ENCODE measurements at regions not wholly inside any gene's neighbourhood (a gene's known extent, or its start where the extent isn't known, plus 50 kb on each side); places are given as distances from the start of the nearest gene placed in this dataset.
"Not testable (repeated sequence)": the region's sequence is repeated elsewhere in the genome, so short reads cannot be mapped to it uniquely, and the experiment has no call there.

DNA sequence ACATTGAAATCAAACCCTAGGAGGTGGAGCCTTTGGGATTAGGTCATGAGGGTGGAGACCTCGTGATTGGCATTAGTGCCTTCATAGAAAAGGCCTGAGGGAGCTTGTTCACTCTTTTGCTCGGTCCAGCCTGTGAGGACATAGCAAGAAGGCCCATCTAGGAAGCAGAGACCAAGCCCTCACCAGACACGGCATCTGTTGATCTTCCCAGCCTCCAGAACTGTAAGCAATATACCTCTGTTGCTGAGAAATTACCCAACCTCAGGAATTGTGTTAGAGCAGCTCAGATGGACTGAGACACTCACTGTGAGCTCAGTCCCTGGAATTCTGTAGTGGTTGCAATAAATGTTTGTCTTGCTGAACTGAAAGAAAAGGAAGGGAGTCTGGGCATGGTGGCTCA lies 116.2 kb upstream of the MAP1LC3B2 start:
- Histone ChIP-seq H3K4me3 (no peak overlapping the region), H3K27me3 (no peaks in the 10 kb centered on the region), H3K4me1 (no peaks in the 10 kb centered on the region), H3K36me3 (no peaks in the 10 kb centered on the region), H3K9me3 (no peaks in the 10 kb centered on the region), H3K27ac (no peak overlapping the region)
- intact Hi-C loops (cut with DNase I; ENCODE audit: low total_unique reads) = no loop called here
- TF ChIP-seq POLR2AphosphoS5 (IDR thresholded peaks at IDR 0.05) (no peak), CTCF (IDR thresholded peaks at IDR 0.05) (no peak), POLR2A (IDR thresholded peaks at IDR 0.05) (no peak)
- DNase-seq (ENCODE audit: low spot score in 2 of 2) = no peak

DNA sequence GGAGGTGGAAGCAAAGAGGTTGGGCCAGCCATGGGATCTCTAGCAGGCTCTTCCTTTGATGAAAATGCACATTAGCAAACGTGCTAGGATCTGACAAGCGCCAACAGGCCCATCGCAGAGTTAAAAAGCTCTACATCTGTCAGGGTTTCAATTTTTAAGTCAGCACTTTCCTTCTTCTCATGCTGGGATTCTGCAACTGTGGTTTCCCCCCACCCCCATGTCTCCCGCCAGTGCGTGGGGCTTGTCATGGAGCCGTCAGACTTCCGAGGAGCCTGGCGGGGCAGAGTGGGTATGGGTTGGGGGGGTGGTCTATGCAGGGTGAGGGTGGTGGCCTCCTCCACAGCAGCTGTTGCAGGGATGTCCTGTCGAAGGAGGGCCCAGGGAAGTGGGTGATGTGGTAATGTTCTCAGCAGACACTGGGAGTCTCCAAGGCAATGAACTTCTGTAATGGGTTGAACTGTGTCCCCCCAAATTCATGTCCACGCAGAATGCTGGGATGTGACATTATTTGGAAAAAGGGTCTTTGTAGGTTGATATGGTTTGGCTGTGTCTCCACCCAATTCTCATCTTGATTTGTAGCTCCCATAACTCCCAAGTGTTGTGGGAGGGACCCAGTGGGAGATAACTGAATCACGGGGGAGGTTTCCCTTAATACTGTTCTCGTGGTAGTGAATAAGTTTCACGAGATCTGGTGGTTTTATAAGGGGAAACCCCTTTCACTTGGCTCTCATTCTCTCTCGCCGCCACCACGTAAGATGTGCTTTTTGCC lies 115.2 kb upstream of the MAP1LC3B2 start:
- Histone ChIP-seq H3K27ac (peak overlapping the region in 1 of 2 donors; percentile 38), H3K4me1 (no peaks in the 10 kb centered on the region)
- intact Hi-C loops (cut with DNase I; ENCODE audit: low total_unique reads) = no loop called here

DNA sequence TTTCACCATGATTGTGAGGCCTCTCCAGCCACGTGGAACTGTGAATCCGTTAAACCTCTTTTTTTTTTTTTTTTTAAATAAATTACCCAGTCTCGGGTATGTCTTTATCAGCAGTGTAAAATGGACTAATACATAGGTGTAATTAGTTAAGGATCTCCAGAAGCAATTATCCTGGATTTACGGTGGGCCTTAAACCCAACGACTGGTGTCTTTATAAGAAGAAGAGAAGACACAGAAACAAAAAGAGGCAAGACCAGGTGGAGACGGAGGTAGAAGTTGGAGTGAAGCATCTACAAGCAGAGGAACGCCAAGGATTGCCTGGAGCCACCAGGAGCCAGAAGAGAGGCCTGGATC lies 114.6 kb upstream of the MAP1LC3B2 start:
- H3K9me3 ChIP-seq = no peaks in the 10 kb centered on the region
- no peaks in the 10 kb centered on the region for H3K4me1 ChIP-seq
- no peak overlapping the region for H3K4me3 ChIP-seq
- intact Hi-C loops (cut with DNase I; ENCODE audit: low total_unique reads) = no loop called here
- no peaks in the 10 kb centered on the region for H3K27me3 ChIP-seq
- H3K36me3 ChIP-seq = no peaks in the 10 kb centered on the region
- H3K27ac ChIP-seq = no peak overlapping the region
- TF ChIP-seq POLR2AphosphoS5 (IDR thresholded peaks at IDR 0.05) (no peak), POLR2A (IDR thresholded peaks at IDR 0.05) (no peak), CTCF (IDR thresholded peaks at IDR 0.05) (no peak)
- DNase-seq (ENCODE audit: low spot score in 2 of 2) = no peak

More for the DNA sequence above, 115.2 kb upstream of the MAP1LC3B2 start:
- Histone ChIP-seq H3K36me3 (no peaks in the 10 kb centered on the region), H3K4me3 (no peak overlapping the region), H3K9me3 (no peaks in the 10 kb centered on the region), H3K27me3 (no peaks in the 10 kb centered on the region)
- DNase-seq (ENCODE audit: low spot score in 2 of 2) = no peak
- TF ChIP-seq CTCF (IDR thresholded peaks at IDR 0.05) = no peak
- no peak for TF ChIP-seq POLR2AphosphoS5 (IDR thresholded peaks at IDR 0.05)
- no peak for TF ChIP-seq POLR2A (IDR thresholded peaks at IDR 0.05)

DNA sequence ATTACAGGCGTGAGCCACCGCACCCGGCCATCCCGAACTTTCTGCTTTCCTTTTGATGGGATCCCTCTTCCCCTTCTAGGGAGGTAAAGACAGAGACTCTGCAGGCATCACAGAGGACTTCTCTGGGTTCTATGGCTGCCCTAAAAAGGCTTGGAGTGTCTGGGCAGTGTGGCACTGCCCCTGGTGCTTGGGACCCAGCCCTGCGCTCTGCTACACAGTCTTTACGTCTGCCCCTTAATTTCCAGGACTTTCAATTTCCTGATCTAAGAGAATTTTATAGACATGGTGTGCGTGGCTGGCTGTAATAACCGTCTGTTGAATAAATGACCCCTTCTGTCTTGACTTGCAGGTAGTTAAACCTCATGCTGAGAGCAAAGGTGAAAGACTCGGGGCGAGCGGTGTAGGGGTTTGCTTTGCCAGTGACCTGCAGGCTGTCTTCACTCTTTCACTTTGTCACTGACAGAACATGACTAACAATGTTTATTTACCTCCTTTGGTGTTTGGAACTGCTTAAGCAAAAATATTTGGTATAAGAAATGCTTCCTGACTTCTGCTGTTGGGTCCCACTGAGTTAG lies 110.9 kb upstream of the MAP1LC3B2 start:
- Histone ChIP-seq H3K9me3 (no peaks in the 10 kb centered on the region), H3K27me3 (no peaks in the 10 kb centered on the region), H3K4me1 (no peaks in the 10 kb centered on the region), H3K4me3 (no peak overlapping the region), H3K27ac (no peak overlapping the region), H3K36me3 (no peaks in the 10 kb centered on the region)
- intact Hi-C loops (cut with DNase I; ENCODE audit: low total_unique reads) = no loop called here
- DNase-seq (ENCODE audit: low spot score in 2 of 2) = no peak
- TF ChIP-seq POLR2AphosphoS5 (IDR thresholded peaks at IDR 0.05) = no peak

- Histone ChIP-seq H3K36me3 (no peaks in the 10 kb centered on the region), H3K9me3 (no peaks in the 10 kb centered on the region), H3K4me3 (no peak overlapping the region), H3K27ac (no peak overlapping the region), H3K27me3 (no peaks in the 10 kb centered on the region), H3K4me1 (peaks cover 0 to 8% of the 10 kb centered on the region in 2 donors)
- TF ChIP-seq CTCF (IDR thresholded peaks at IDR 0.05) (no peak), POLR2A (IDR thresholded peaks at IDR 0.05) (no peak), POLR2AphosphoS5 (IDR thresholded peaks at IDR 0.05) (no peak)
- no peak for DNase-seq (ENCODE audit: low spot score in 2 of 2)
- intact Hi-C loops (cut with DNase I; ENCODE audit: low total_unique reads) = loop anchor here (10.0 kb wide), 1 partner anchor 74 kb away; no protein-coding TSS in a partner anchor
Observed at GRCh38 chr12:116450406-116450910, 108.7 kb upstream of the MAP1LC3B2 start.

DNA sequence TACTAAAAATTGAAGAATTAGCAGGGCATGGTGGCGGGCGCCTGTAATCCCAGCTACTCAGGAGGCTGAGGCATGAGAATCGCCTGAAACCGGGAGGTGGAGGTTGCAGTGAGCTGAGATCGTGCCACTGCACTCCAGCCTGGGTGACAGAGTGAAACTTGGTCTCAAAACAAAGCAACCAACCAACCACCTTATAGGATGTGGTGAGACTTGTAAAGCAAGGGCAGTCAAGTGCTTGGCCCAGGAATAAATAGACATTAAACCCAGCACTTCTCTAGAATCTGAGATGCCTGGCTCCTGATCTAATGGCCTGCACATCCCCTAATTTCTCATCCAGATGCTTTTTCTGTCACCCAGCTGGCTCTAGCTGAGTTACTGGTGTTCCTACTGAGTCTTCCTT lies 106.2 kb upstream of the MAP1LC3B2 start:
- not testable (repeated sequence) for H3K4me3 ChIP-seq; H3K36me3 ChIP-seq; H3K27ac ChIP-seq; H3K9me3 ChIP-seq; H3K27me3 ChIP-seq; DNase-seq (ENCODE audit: low spot score in 2 of 2)
- intact Hi-C loops (cut with DNase I; ENCODE audit: low total_unique reads) = loop anchor here (10.0 kb wide), 1 partner anchor 72 kb away; no protein-coding TSS in a partner anchor
- H3K4me1 ChIP-seq = peaks cover 0 to 12% of the 10 kb centered on the region in 2 donors

Measured in breast epithelium (tissue), 4 donors.